HG02678 (cell line): ENCODE measurements at regions not wholly inside any gene's neighbourhood (a gene's known extent, or its start where the extent isn't known, plus 50 kb on each side); places are given as distances from the start of the nearest gene placed in this dataset.

Experiments
- ATAC-seq: cut with Tn5 transposase; IDR thresholded peaks from one replicate; pipeline ENCODE4 v1.9.1; 2021; ENCODE audit warnings: mild to moderate bottlenecking, moderate library complexity; ENCODE audit not compliant: unreplicated experiment

DNA sequence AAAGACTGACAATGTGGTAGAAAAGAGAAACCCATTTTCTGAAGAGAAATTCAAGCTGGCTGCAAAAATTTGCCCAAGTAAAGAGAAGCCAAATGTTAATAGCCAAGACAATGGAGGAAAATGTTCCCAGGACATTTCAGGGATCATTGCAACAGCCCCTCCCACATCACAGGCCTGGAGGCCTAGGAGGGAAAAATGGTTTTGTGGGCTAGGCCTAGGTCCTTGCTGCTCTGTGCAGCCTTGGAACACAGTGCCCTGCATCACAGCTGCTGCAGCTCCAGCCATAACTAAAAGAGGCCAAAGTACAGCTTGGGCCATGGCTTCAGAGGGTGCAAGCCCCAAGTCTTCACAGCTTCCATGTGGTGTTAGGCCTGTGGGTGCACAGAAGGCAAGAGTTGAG lies 332.4 kb upstream of the LRIG3 start:
- no peak for ATAC-seq

GRCh38 chr12:59250766-59251165 lies 330.5 kb upstream of the LRIG3 start:
- ATAC-seq: no peak

DNA sequence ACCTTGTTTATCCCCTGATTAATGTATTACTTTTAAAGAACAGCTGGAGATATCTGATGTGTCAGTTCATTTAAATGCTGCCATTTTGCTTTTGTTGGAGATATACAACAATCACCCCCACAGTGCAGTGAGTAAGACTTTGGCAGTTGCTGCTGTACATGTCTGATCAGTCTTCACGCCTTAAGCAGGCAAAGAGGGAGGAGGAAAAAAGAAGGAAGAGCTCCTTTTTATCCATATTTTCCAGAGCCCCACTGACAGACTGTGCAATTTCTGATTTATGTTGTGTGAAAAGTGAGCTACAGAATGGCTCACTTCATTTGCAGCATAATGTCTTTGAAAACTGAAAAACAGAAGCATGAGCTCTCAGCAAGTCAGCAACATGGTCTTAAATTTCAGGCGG lies 319.7 kb upstream of the LRIG3 start:
- ATAC-seq: no peak

- ATAC-seq: no peak
Measured at GRCh38 chr12:59234391-59234790, 314.1 kb upstream of the LRIG3 start.

DNA sequence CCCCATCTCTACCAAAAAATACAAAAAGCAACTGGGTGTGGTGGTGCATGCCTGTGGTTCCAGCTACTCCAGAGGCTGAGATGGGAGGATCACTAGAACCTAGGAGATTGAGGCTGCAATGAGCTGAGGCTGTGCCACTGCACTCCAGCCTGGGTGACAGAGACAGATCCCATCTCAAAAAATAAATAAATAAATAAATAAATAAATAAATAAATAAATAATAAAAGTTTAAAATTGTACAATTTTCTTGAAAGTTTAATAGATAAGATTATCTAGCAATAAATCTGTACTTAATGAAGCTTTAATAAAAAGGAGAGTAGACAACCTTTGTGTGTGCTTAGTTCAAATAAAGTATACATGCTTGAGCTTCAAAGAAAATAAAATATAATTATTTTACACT lies 310.0 kb upstream of the LRIG3 start:
- no peak for ATAC-seq

DNA sequence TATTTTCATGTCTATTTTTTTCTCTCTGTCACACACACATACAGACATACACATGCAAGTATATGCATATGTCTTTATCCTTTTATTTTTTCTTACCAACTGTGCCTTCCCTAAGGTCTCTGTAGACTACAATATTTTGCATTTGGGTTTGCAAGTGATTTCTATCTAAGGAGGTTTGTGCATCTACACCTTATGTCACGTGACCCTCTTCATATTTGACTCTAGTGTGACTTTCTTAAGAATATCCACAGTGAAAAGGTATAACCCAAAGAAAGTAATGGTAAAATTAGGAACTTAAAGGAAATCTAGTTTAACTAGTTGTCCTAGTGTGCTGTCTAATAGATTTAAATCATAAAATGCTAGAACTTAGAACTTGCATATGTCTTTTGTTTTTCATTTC lies 298.8 kb upstream of the LRIG3 start:
- no peak for ATAC-seq

DNA sequence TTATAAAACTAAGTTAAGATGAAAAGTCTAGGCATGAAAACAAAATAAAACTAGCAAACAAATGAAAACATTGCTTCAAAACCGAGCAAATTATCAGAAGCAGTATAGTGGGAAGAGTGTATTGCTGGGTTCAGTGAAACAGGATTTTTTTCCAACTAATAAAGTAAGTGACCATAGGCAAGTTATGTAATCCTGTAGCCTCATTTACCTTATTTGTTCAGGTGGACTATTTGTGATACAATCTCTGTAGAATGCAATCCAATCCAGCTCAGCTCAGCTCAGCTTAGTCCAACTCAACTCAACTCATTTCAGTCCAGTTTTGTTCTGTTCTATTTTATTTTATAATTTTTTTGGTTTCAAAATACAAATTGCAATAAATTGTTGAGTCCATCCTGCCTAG lies 276.7 kb upstream of the LRIG3 start:
- no peak for ATAC-seq

DNA sequence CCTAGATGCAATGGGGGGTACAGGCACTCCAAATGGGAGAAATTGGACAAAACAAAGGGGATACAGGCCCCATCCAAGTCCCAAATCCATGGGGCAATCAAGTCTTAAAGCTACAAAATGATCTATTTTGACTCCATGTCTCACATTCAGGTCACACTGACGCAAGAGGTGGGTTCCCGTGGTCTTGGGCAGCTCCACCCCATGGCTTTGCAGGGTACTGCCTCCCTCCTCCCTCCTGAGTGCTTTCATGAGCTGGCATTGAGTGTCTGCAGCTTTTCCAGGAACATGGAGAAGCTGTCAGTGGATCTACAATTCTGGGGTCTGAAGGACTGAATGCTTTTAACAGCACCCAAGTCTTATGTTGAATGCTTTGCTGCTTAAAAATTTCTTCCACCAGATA lies 274.5 kb upstream of the LRIG3 start:
- ATAC-seq: no peak

GRCh38 chr12:59193476-59194050 lies 273.3 kb upstream of the LRIG3 start:
- ATAC-seq: no peak

DNA sequence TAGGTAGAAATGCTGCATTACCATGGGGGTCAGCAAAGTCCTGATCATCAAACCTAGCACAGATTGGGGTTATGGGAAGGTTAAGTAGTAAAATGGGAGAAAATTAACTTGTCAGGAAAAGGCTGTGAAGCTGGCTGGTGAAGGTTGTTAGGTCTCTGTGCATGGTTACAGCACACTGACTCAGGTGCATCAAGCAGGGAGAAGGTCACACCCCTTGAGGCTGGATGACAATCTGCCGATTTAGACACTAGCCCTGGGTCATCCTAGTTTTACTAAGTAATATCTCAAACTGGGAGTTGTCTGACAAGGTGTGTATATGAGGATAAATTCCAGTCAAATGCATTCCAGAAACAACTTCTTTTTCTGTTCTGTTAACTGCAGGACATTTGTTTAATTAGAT lies 271.1 kb upstream of the LRIG3 start:
- no peak for ATAC-seq

- ATAC-seq: no peak
Measured at GRCh38 chr12:59186451-59186850, 266.1 kb upstream of the LRIG3 start.

- ATAC-seq: no peak
Measured at GRCh38 chr12:59185295-59185694, 265.0 kb upstream of the LRIG3 start.

- no peak for ATAC-seq
Measured at GRCh38 chr12:59182658-59183455, 262.6 kb upstream of the LRIG3 start.

GRCh38 chr12:59182191-59182590 lies 261.9 kb upstream of the LRIG3 start:
- no peak for ATAC-seq

DNA sequence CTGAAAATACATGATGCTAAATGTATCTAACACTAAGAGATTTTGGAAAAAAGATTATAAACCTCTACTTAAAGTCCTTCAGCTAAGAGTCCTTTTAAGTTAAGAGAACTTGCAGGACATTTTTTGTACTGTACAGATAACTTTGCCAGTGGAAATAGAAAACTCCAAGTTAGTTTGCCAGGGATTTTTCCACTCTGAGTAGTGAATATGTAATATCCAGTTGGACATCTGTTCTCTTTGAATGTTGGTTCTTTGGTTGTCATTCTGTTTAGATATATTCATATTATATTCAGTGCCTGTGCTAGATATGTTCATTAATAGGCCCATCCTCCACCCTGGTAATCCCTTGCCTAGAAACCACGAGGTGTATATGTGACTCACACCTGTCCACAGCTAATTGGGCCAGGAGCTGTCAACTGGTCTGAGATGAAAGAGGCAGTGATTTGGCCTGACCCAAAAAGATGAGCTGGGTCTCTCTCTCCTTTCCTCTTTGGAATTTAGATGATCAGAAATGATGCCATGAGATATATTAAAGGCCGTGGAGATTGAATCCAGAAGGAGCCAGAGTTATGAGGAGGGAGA lies 261.0 kb upstream of the LRIG3 start:
- no peak for ATAC-seq

- no peak for ATAC-seq
Measured at GRCh38 chr12:59179231-59179630, 258.9 kb upstream of the LRIG3 start.

- no peak for ATAC-seq
Measured at GRCh38 chr12:59173695-59174094, 253.4 kb upstream of the LRIG3 start.

- ATAC-seq: no peak
Measured at GRCh38 chr12:59168647-59169046, 248.3 kb upstream of the LRIG3 start.

- no peak for ATAC-seq
Measured at GRCh38 chr12:59166457-59166856, 246.2 kb upstream of the LRIG3 start.

GRCh38 chr12:59164991-59165718 lies 244.9 kb upstream of the LRIG3 start:
- ATAC-seq: no peak

DNA sequence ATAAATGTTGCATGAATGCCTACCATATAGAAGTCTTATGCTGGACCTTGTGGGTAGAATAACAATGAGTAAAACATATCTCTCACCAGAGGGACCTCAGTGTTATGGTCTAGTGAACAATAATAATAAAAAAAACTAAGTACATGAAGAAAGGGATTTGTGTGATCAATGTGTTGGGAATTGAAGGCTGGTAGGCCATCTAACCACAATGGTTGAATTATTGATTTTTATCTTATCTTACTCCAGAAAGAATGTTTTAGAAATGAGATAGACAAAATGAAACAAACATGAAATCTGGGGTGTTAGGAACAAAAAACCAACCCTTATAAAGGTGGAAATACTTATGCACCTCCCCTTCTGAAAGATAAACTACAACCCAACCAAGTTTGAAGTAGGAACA lies 243.9 kb upstream of the LRIG3 start:
- no peak for ATAC-seq

- no peak for ATAC-seq
Measured at GRCh38 chr12:59158681-59159080, 238.4 kb upstream of the LRIG3 start.
